Upper lobe of left lung (tissue), 6 donors: ENCODE measurements at regions not wholly inside any gene's neighbourhood (a gene's known extent, or its start where the extent isn't known, plus 50 kb on each side); places are given as distances from the start of the nearest gene placed in this dataset.

Source experiments
- ATAC-seq, 2 donors: fragments of 200-7000 bp; cut with Tn5 transposase; one replicate each; pipeline ENCODE4 v1.9.1; 2022; ENCODE audit warnings: mild to moderate bottlenecking in 2 of 2, moderate library complexity in 2 of 2; ENCODE audit not compliant: low FRiP score in 2 of 2
- DNase-seq, 2 donors: peaks; one replicate each; pipeline ENCODE4 v3.0.0-alpha.2; 2019 to 2020
- H3K27ac ChIP-seq, 4 donors: fragments of 200-600 bp; sonication (generic); one replicate each; pipeline ENCODE4 v1.5.1; 2016 to 2019
- H3K27me3 ChIP-seq, 4 donors: fragments of 200-600 bp; sonication (generic); one replicate each; pipeline ENCODE4 v1.5.1; 2017 to 2019
- H3K36me3 ChIP-seq, 4 donors: fragments of 200-600 bp; sonication (generic); one replicate each; pipeline ENCODE4 v1.5.1; 2016 to 2019
- H3K4me1 ChIP-seq, 4 donors: fragments of 200-600 bp; sonication (generic); one replicate each; pipeline ENCODE4 v1.5.1; 2018 to 2019
- H3K4me3 ChIP-seq, 4 donors: fragments of 200-600 bp; sonication (generic); one replicate each; pipeline ENCODE4 v1.5.1; 2017 to 2019; ENCODE audit warnings: mild to moderate bottlenecking in 2 of 4, moderate library complexity in 1 of 4
- H3K9me3 ChIP-seq, 4 donors: fragments of 200-600 bp; sonication (generic); one replicate each; pipeline ENCODE4 v1.5.1; 2018 to 2019
- EP300 ChIP-seq, 4 donors: sonication (generic); formaldehyde crosslinking; IDR thresholded peaks; one replicate each; pipeline ENCODE4 v1.5.1; 2017; ENCODE audit warnings: antibody characterized with exemption in 4 of 4, control low read depth in 2 of 4
- POLR2A ChIP-seq, 4 donors: fragments of 450-650 bp; IDR thresholded peaks; one replicate each; pipeline ENCODE4 v1.5.1; 2016 to 2017; ENCODE audit warnings: antibody characterized with exemption in 4 of 4, mild to moderate bottlenecking in 2 of 4
- POLR2AphosphoS5 ChIP-seq, 2 donors: sonication (generic); formaldehyde crosslinking; IDR thresholded peaks; one replicate each; pipeline ENCODE4 v1.5.1; 2017; ENCODE audit warnings: antibody characterized with exemption in 2 of 2
- WGBS, 2 donors: methylation state at CpG; one replicate each; pipeline ENCODE4 v1.1.5; 2017 to 2018; 5-methylcytosine and 5-hydroxymethylcytosine counted together
- TF ChIP-seq, protein P1 (sequence below), 6 experiments: fragments of 450-650 bp in 4 of 6; fragments of 200-600 bp in 2 of 6; sonication (generic) in 2 of 6; IDR thresholded peaks; one replicate each; pipeline ENCODE4 v1.5.1; 2016 to 2019; ENCODE audit warnings: antibody characterized with exemption in 6 of 6
- donor health status: DM: no; HTN: no; CAD: no; lungs with moderate emphysema.
- donor health status: DM: no; HTN: yes; CAD: no; lungs with severe emphysema.

DNA sequence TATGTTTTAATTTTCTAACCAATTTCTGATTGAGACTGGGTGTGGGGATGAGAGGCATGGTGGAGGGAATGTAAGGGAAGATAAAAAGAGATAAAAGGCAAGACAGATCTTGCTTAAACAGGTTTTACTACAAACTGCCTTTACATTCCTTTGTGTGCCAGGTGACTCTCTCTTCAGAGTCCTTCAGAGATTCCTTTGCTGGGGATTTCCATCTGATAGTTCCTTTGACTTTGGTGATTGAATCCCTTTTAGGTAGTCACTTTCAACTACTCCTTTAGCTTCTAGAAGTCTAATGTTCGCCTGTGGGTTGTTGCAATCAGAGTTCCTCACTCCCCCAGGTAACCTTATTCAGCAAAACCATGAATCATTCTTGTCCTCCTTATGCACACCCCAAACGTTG is 283.3 kb upstream of the MANEA start:
- H3K36me3 ChIP-seq = no peaks in the 10 kb centered on the region
- H3K9me3 ChIP-seq = no peaks in the 10 kb centered on the region
- TF ChIP-seq POLR2AphosphoS5 (IDR thresholded peaks at IDR 0.05) = no peak
- TF ChIP-seq, protein P1, sequence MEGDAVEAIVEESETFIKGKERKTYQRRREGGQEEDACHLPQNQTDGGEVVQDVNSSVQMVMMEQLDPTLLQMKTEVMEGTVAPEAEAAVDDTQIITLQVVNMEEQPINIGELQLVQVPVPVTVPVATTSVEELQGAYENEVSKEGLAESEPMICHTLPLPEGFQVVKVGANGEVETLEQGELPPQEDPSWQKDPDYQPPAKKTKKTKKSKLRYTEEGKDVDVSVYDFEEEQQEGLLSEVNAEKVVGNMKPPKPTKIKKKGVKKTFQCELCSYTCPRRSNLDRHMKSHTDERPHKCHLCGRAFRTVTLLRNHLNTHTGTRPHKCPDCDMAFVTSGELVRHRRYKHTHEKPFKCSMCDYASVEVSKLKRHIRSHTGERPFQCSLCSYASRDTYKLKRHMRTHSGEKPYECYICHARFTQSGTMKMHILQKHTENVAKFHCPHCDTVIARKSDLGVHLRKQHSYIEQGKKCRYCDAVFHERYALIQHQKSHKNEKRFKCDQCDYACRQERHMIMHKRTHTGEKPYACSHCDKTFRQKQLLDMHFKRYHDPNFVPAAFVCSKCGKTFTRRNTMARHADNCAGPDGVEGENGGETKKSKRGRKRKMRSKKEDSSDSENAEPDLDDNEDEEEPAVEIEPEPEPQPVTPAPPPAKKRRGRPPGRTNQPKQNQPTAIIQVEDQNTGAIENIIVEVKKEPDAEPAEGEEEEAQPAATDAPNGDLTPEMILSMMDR (IDR thresholded peaks at IDR 0.05) = no peak
- no peak for TF ChIP-seq POLR2A (IDR thresholded peaks at IDR 0.05)
- TF ChIP-seq EP300 (IDR thresholded peaks at IDR 0.05) = no peak
- no peaks in the 10 kb centered on the region for H3K27me3 ChIP-seq
- no peak overlapping the region for H3K4me3 ChIP-seq
- no peaks in the 10 kb centered on the region for H3K4me1 ChIP-seq
- ATAC-seq (no peak), DNase-seq (no peak)
- WGBS, 2 donors = 43 to 44% methylated on average over 2 of the region's 2 CpGs
- no peak overlapping the region for H3K27ac ChIP-seq

DNA sequence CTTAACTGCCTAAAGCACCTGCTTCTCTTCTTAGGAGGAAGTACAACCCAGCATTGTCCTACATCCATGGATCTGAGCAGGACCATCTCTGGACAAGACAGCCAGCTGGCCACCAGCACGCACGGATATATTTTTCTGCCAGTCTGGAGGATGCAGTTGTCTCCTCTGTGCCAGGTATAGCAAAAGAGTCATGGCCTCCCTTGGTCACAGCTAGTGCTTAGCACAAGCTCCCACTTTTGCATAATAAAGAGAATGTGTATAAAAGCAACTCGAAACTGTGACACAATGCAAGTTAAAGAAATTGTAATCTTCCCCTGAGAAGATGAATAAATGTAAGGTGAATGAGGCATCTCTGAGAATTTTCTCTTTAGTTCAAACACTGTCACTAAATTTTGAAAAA is 267.8 kb upstream of the MANEA start:
- peaks cover 0 to 1% (median 0%) of the 10 kb centered on the region in 4 donors for H3K4me1 ChIP-seq
- TF ChIP-seq POLR2A (IDR thresholded peaks at IDR 0.05) (no peak), EP300 (IDR thresholded peaks at IDR 0.05) (no peak)
- TF ChIP-seq, protein P1 (IDR thresholded peaks at IDR 0.05) = no peak
- H3K27me3 ChIP-seq = no peaks in the 10 kb centered on the region
- DNase-seq (no peak), ATAC-seq (no peak)
- no peak overlapping the region for H3K4me3 ChIP-seq
- 84 to 90% methylated on average over 3 of the region's 3 CpGs for WGBS, 2 donors
- no peaks in the 10 kb centered on the region for H3K36me3 ChIP-seq
- H3K27ac ChIP-seq = no peak overlapping the region
- H3K9me3 ChIP-seq = no peaks in the 10 kb centered on the region

DNA sequence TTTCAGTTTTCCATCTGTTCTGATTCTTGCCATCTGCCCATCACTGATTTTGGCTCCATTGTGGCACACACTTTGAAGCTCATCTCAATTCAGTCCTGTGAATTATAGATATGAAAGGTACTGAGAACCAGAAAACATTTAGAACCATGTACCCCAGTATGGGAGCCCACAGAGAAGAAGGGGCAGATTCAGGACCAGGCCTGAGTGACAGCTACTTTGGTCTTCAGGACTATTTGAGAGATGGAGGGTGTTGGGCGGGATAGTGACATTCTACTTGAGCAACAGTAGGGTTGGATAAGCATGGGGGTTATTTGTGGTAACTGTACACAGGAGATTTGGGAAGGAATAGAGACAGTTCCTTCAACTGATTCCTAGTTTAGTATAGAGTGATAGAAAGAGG is 259.2 kb upstream of the MANEA start:
- H3K4me3 ChIP-seq = no peak overlapping the region
- H3K9me3 ChIP-seq = no peaks in the 10 kb centered on the region
- no peak overlapping the region for H3K27ac ChIP-seq
- no peak for ATAC-seq
- DNase-seq = no peak
- no peaks in the 10 kb centered on the region for H3K4me1 ChIP-seq
- H3K27me3 ChIP-seq = no peaks in the 10 kb centered on the region
- no peak for TF ChIP-seq POLR2AphosphoS5 (IDR thresholded peaks at IDR 0.05)
- TF ChIP-seq POLR2A (IDR thresholded peaks at IDR 0.05) = no peak
- TF ChIP-seq, protein P1 (IDR thresholded peaks at IDR 0.05) = no peak
- TF ChIP-seq EP300 (IDR thresholded peaks at IDR 0.05) = no peak
- H3K36me3 ChIP-seq = no peaks in the 10 kb centered on the region
- 83 to 86% methylated on average over 1 of the region's 1 CpG for WGBS, 2 donors

DNA sequence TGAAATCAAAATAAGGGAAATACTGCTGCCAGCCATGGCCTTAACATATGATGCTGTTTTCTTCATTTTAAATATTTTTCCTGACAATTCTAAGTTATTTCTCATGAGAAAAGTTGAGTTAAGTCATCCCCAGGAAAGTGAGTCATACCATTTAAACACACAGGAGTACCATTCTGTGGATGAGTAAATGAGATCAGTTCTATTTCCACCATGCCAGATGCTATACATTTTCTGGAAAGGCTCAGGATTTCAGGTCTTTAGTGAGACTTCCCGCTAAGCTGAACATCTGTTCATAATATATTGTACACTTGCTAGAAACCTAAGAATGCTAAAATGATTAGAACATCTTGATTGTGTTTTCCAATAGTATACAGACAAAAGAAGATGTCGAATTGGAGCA is 256.2 kb upstream of the MANEA start:
- 67 to 73% methylated on average over 2 of the region's 2 CpGs for whole genome bisulfite sequencing, 2 donors

DNA sequence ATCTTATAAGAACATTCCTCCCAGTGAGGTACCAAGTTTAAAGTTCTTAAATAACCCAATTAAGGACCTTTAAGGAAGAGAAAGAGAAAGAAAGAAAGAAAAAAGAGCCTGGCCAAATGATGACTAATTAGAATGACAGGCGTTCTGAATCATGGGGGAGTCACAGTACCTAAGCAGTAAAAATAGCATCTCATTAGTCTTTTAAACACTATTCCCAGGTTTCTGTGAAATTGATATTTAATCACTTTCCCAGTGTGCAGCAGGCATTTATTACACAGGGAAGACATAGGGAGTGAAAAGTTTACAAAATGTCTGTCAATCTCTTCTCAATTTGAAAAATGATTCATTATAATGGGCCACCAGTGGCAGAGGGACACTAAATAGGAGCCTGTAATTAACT is 251.4 kb upstream of the MANEA start:
- no peaks in the 10 kb centered on the region for H3K4me1 ChIP-seq
- no peaks in the 10 kb centered on the region for H3K36me3 ChIP-seq
- no peak for DNase-seq
- ATAC-seq = no peak
- no peak overlapping the region for H3K27ac ChIP-seq
- H3K9me3 ChIP-seq = no peaks in the 10 kb centered on the region
- no peak overlapping the region for H3K4me3 ChIP-seq
- no peaks in the 10 kb centered on the region for H3K27me3 ChIP-seq
- 73 to 87% methylated on average over 1 of the region's 1 CpG for WGBS, 2 donors
- TF ChIP-seq EP300 (IDR thresholded peaks at IDR 0.05) (no peak), POLR2AphosphoS5 (IDR thresholded peaks at IDR 0.05) (no peak), POLR2A (IDR thresholded peaks at IDR 0.05) (no peak)
- TF ChIP-seq, protein P1 (IDR thresholded peaks at IDR 0.05) = no peak

More for the DNA sequence above, 256.2 kb upstream of the MANEA start:
- Histone ChIP-seq H3K4me1 (no peaks in the 10 kb centered on the region), H3K4me3 (no peak overlapping the region), H3K27me3 (no peaks in the 10 kb centered on the region), H3K9me3 (no peaks in the 10 kb centered on the region), H3K27ac (no peak overlapping the region), H3K36me3 (no peaks in the 10 kb centered on the region)
- TF ChIP-seq, protein P1 (IDR thresholded peaks at IDR 0.05) = no peak
- TF ChIP-seq EP300 (IDR thresholded peaks at IDR 0.05) = no peak
- TF ChIP-seq POLR2A (IDR thresholded peaks at IDR 0.05) = no peak
- no peak for TF ChIP-seq POLR2AphosphoS5 (IDR thresholded peaks at IDR 0.05)
- ATAC-seq (no peak), DNase-seq (no peak)
